BJ (cell line): ENCODE measurements at regions not wholly inside any gene's neighbourhood (a gene's known extent, or its start where the extent isn't known, plus 50 kb on each side); places are given as distances from the start of the nearest gene placed in this dataset.

ENCODE experiments used
- CTCF ChIA-PET: fragments of 350-600 bp; formaldehyde crosslinking; extraction: SDS; loops from one replicate; lab custom pipeline; 2021; ENCODE audit warnings: antibody characterized with exemption, inconsistent platforms; lab: Yijun Ruan, JAX
- POLR2A ChIA-PET: fragments of 300-600 bp; sonication (Branson Sonifier 250); formaldehyde crosslinking; extraction: SDS; loops from one replicate; lab custom pipeline; 2021; ENCODE audit warnings: antibody characterized with exemption; lab: Charles Lee
- DNase-seq: peaks from one replicate; pipeline ENCODE4 v3.0.0-alpha.2; 2011; ENCODE audit warnings: low read depth
- H3K27me3 ChIP-seq: 2 replicates; pipeline ENCODE4 v1.6.0; 2011; ENCODE audit warnings: low read length; ENCODE audit not compliant: control insufficient read depth, insufficient read depth
- H3K36me3 ChIP-seq: 2 replicates; pipeline ENCODE4 v1.5.1; 2011; ENCODE audit warnings: low read length; ENCODE audit not compliant: control insufficient read depth, insufficient read depth
- H3K4me3 ChIP-seq: 2 replicates; pipeline ENCODE4 v1.5.1; 2011; ENCODE audit warnings: low read depth, mild to moderate bottlenecking, control low read depth, low read length
- CTCF ChIP-seq: IDR thresholded peaks from 2 replicates; pipeline ENCODE4 v1.5.1; 2011; ENCODE audit warnings: low read depth, mild to moderate bottlenecking, control low read depth, inconsistent platforms, low read length, moderate library complexity; ENCODE audit not compliant: insufficient read depth

- no peaks in the 10 kb centered on the region for H3K27me3 ChIP-seq
- DNase-seq, result no peak
- no peaks in the 10 kb centered on the region for H3K36me3 ChIP-seq
- CTCF ChIA-PET, result interaction anchor here (0.8 kb wide), 1 partner anchor 24 kb away, joined by 3 read pairs; no protein-coding TSS in a partner anchor
- POLR2A ChIA-PET, result no interaction called here
- TF ChIP-seq CTCF, result no peak
- H3K4me3 ChIP-seq, result no peak overlapping the region
Observed at GRCh38 chr1:99560207-99561040, 85.5 kb upstream of the PALMD start.

GRCh38 chr1:99561952-99562351 is 84.0 kb upstream of the PALMD start:
- ChIA-PET CTCF (no interaction called here), POLR2A (no interaction called here)
- H3K36me3 ChIP-seq, result no peaks in the 10 kb centered on the region
- TF ChIP-seq CTCF, result no peak
- H3K4me3 ChIP-seq, result no peak overlapping the region
- DNase-seq, result no peak
- no peaks in the 10 kb centered on the region for H3K27me3 ChIP-seq

GRCh38 chr1:99565606-99566289 is 80.2 kb upstream of the PALMD start:
- no peak for TF ChIP-seq CTCF
- ChIA-PET CTCF (interaction anchor here (0.6 to 0.9 kb wide), 2 partner anchors 14 to 639 kb away, joined by 3 read pairs; no protein-coding TSS in a partner anchor), POLR2A (no interaction called here)
- no peak for DNase-seq
- H3K36me3 ChIP-seq, result no peaks in the 10 kb centered on the region
- H3K27me3 ChIP-seq, result no peaks in the 10 kb centered on the region
- no peak overlapping the region for H3K4me3 ChIP-seq

- no peak for DNase-seq
- CTCF ChIA-PET, result interaction anchor here (0.6 to 0.9 kb wide), 2 partner anchors 14 to 638 kb away, joined by 3 read pairs; no protein-coding TSS in a partner anchor
- no peak for TF ChIP-seq CTCF
- POLR2A ChIA-PET, result no interaction called here
- no peak overlapping the region for H3K4me3 ChIP-seq
- no peaks in the 10 kb centered on the region for H3K36me3 ChIP-seq
- no peaks in the 10 kb centered on the region for H3K27me3 ChIP-seq
Observed at GRCh38 chr1:99566290-99567021, 79.5 kb upstream of the PALMD start.
